K562 (cell line): ENCODE measurements at regions not wholly inside any gene's neighbourhood (a gene's known extent, or its start where the extent isn't known, plus 50 kb on each side); places are given as distances from the start of the nearest gene placed in this dataset.

ENCODE experiments used
- ATAC-seq: fragments of 200-7000 bp; cut with Tn5 transposase; 3 replicates; pipeline ENCODE4 v1.9.1; 2020; ENCODE audit warnings: moderate library complexity
- BruUV-seq: library from RNA; stranded (reverse); fragments of 400-500 nt; replicated peaks from 2 replicates; lab custom pipeline; 2021; lab: Mats Ljungman, UMichigan
- CTCF ChIA-PET: fragments of 300-600 bp; formaldehyde crosslinking; extraction: SDS; loops from one replicate; lab custom pipeline; 2021; ENCODE audit warnings: low intra/inter-chr PET ratio; lab: Yijun Ruan, JAX
- POLR2A ChIA-PET: fragments of 300-600, 350-650 bp; sonication (Branson Sonifier 250); formaldehyde crosslinking; extraction: SDS; loops from one replicate; lab custom pipeline; 2021; ENCODE audit warnings: antibody characterized with exemption, inconsistent platforms; lab: Yijun Ruan, JAX
- DNase-seq, 4 experiments: peaks; one replicate each; pipeline versions ENCODE4 v3.0.0 to v3.0.0-alpha.2; 2011 to 2018; ENCODE audit warnings: low spot score in 3 of 4, mixed read lengths in 3 of 4; ENCODE audit errors: extremely low read depth in 1 of 4
- FAIRE-seq: peaks from 2 replicates; lab custom pipeline; 2011; peaks lifted over from hg19 to GRCh38; lab: Jason Lieb, UNC
- H2AFZ ChIP-seq: 2 replicates; pipeline ENCODE4 v1.6.0; 2011; ENCODE audit warnings: low read depth, low read length, control low read depth, inconsistent platforms
- H3K27ac ChIP-seq: fragments of 200-600 bp; 3 replicates; pipeline ENCODE4 v1.8.0; 2011; ENCODE audit warnings: low read depth, mild to moderate bottlenecking, control low read depth, inconsistent platforms, low read length, moderate library complexity, mixed read lengths; ENCODE audit errors: extremely low read depth
- H3K27me3 ChIP-seq, 2 experiments: fragments of 300-600 bp in 1 of 2; 2 replicates in 1 of 2; 3 replicates in 1 of 2; pipeline versions ENCODE4 v1.6.0 to v1.8.0; 2011; ENCODE audit warnings: inconsistent platforms in 2 of 2, low read length in 2 of 2, mild to moderate bottlenecking in 1 of 2, mixed read lengths in 1 of 2, moderate library complexity in 1 of 2; ENCODE audit not compliant: control insufficient read depth in 2 of 2, insufficient read depth in 2 of 2
- H3K36me3 ChIP-seq: fragments of 300-600 bp; 3 replicates; pipeline ENCODE4 v1.8.0; 2011; ENCODE audit warnings: mild to moderate bottlenecking, low read length, inconsistent platforms; ENCODE audit not compliant: control insufficient read depth, insufficient read depth
- H3K4me1 ChIP-seq, 2 experiments: fragments of 200-600 bp in 1 of 2; replicated peaks in 1 of 2; 2 replicates in 1 of 2; 3 replicates in 1 of 2; pipeline versions ENCODE4 v1.5.1 to v1.8.0; 2011; ENCODE audit warnings: inconsistent platforms in 2 of 2, low read length in 2 of 2, mild to moderate bottlenecking in 1 of 2, mixed read lengths in 1 of 2, moderate library complexity in 1 of 2; ENCODE audit not compliant: control insufficient read depth in 2 of 2, insufficient read depth in 2 of 2
- H3K4me2 ChIP-seq: 2 replicates; pipeline ENCODE4 v1.6.1; 2011; ENCODE audit warnings: low read length, control low read depth, inconsistent platforms, mixed read lengths; ENCODE audit not compliant: insufficient read depth
- H3K4me3 ChIP-seq: fragments of 200-600 bp; sonication (generic), shearing (Covaris generic); 2 replicates; pipeline ENCODE4 v1.5.1; 2016; ENCODE audit warnings: control low read depth, inconsistent platforms
- H3K79me2 ChIP-seq: fragments of 200-600 bp; 3 replicates; pipeline ENCODE4 v1.8.0; 2011; ENCODE audit warnings: low read length, inconsistent platforms; ENCODE audit not compliant: control insufficient read depth, insufficient read depth
- H3K9ac ChIP-seq, 2 experiments: 2 replicates each; pipeline versions ENCODE4 v1.6.0 to v1.6.1; 2011; ENCODE audit warnings: low read depth in 2 of 2, low read length in 2 of 2, control low read depth in 1 of 2, inconsistent platforms in 1 of 2, mild to moderate bottlenecking in 1 of 2, mixed read lengths in 1 of 2; ENCODE audit not compliant: insufficient read depth in 1 of 2
- H3K9me1 ChIP-seq: one replicate; pipeline ENCODE4 v1.6.0; 2011; ENCODE audit warnings: inconsistent platforms, mild to moderate bottlenecking, low read length, moderate library complexity; ENCODE audit not compliant: control insufficient read depth, insufficient read depth
- H3K9me3 ChIP-seq: replicated peaks from 2 replicates; pipeline ENCODE4 v1.5.1; 2011; ENCODE audit warnings: low read depth, low read length, inconsistent platforms; ENCODE audit not compliant: control insufficient read depth, insufficient read depth
- H4K20me1 ChIP-seq: replicated peaks from 2 replicates; pipeline ENCODE4 v1.6.1; 2011; ENCODE audit warnings: low read length, inconsistent platforms, mixed read lengths; ENCODE audit not compliant: control insufficient read depth, insufficient read depth
- ATF4 ChIP-seq: fragments of 450-650 bp; formaldehyde crosslinking; IDR thresholded peaks from 2 replicates; pipeline ENCODE4 v1.4.0; 2022; ENCODE audit warnings: mild to moderate bottlenecking, moderate library complexity
- CEBPG ChIP-seq, 3 experiments: fragments of 200-800 bp in 1 of 3; sonication (Bioruptor generic) in 1 of 3; sonication (generic) in 1 of 3; formaldehyde crosslinking in 1 of 3; IDR thresholded peaks in 2 of 3; conservative IDR thresholded peaks in 1 of 3; 2 replicates each; pipeline versions ENCODE4 v1.6.1 to v1.8.0; 2016 to 2022; ENCODE audit warnings: missing compliant biosample characterization in 2 of 3, missing genetic modification characterization in 2 of 3, mild to moderate bottlenecking in 1 of 3, missing genetic modification reagents in 1 of 3
- ELK1 ChIP-seq: sonication (generic); formaldehyde crosslinking; IDR thresholded peaks from 2 replicates; pipeline ENCODE4 v1.8.1; 2022; ENCODE audit warnings: missing genetic modification reagents
- FOXJ2 ChIP-seq: fragments of 200-800 bp; sonication (Bioruptor generic); IDR thresholded peaks from 2 replicates; pipeline ENCODE4 v1.6.1; 2016; ENCODE audit warnings: missing genetic modification characterization, missing compliant biosample characterization
- IFI16 ChIP-seq: fragments of 250-450 bp; sonication (Bioruptor Pico); IDR thresholded peaks from 2 replicates; pipeline ENCODE4 v2.1.2; 2022; ENCODE audit warnings: mild to moderate bottlenecking, inconsistent platforms
- MAFF ChIP-seq: IDR thresholded peaks from 2 replicates; pipeline ENCODE4 v1.6.1; 2012; ENCODE audit warnings: low read length, improper control_type of control experiment
- NR4A1 ChIP-seq, 2 experiments: fragments of 250-450 bp in 1 of 2; fragments of 450-650 bp in 1 of 2; sonication (Bioruptor Pico) in 1 of 2; IDR thresholded peaks; 2 replicates each; pipeline versions ENCODE4 v1.4.0 to v1.6.1; 2016 to 2020; ENCODE audit warnings: mild to moderate bottlenecking in 2 of 2, missing compliant biosample characterization in 1 of 2, missing genetic modification characterization in 1 of 2, moderate library complexity in 1 of 2
- PML ChIP-seq: IDR thresholded peaks from 2 replicates; pipeline ENCODE4 v1.6.1; 2012; ENCODE audit warnings: low read length, inconsistent platforms
- RREB1 ChIP-seq: fragments of 250-450 bp; sonication (Bioruptor Pico); IDR thresholded peaks from 2 replicates; pipeline ENCODE4 v1.4.0; 2020
- SMARCA5 ChIP-seq: fragments of 450-650 bp; IDR thresholded peaks from 2 replicates; pipeline ENCODE4 v1.6.1; 2016
- THAP7 ChIP-seq: fragments of 250-450 bp; sonication (Bioruptor Pico); IDR thresholded peaks from 2 replicates; pipeline ENCODE4 v1.5.0; 2021
- ZNF143 ChIP-seq: sonication (generic); formaldehyde crosslinking; IDR thresholded peaks from 2 replicates; pipeline ENCODE4 v1.9.0; 2022; ENCODE audit warnings: mild to moderate bottlenecking, missing genetic modification reagents
- ZNF76 ChIP-seq: fragments of 250-450 bp; sonication (Bioruptor Pico); IDR thresholded peaks from 2 replicates; pipeline ENCODE4 v1.4.0; 2020; ENCODE audit warnings: mild to moderate bottlenecking, moderate library complexity, borderline replicate concordance
- ZNF79 ChIP-seq: fragments of 250-450 bp; sonication (Bioruptor Pico); IDR thresholded peaks from 2 replicates; pipeline ENCODE4 v1.4.0; 2020; ENCODE audit warnings: low read depth, mild to moderate bottlenecking, moderate library complexity
- WGBS: fragments of 100-300 bp; shearing (Covaris generic); methylation state at CpG from one replicate; pipeline ENCODE4 v1.1.6; 2016; ENCODE audit warnings: low coverage, mixed read lengths; ENCODE audit not compliant: insufficient coverage; ENCODE audit errors: missing lambda C conversion rate; 5-methylcytosine and 5-hydroxymethylcytosine counted together
- in situ Hi-C: fragments of 300-500 bp; cut with MboI; formaldehyde crosslinking; loops from 4 replicates; pipeline ENCODE4 v1.15.0; 2018; ENCODE audit warnings: inconsistent platforms, mixed read lengths
- intact Hi-C: fragments of 100-400 bp; cut with micrococcal nuclease; formaldehyde crosslinking; loops from 2 replicates; pipeline ENCODE4 v1.14.2; 2022

- TF ChIP-seq FOXJ2 (tag) (no peak), ZNF143 (no peak), THAP7 (CRISPR knock-in tag) (no peak), ZNF76 (CRISPR knock-in tag) (no peak), SMARCA5 (no peak), IFI16 (CRISPR knock-in tag) (no peak), NR4A1 (CRISPR knock-in tag; IDR thresholded peaks at IDR 0.05) (no peak), NR4A1 (tag; IDR thresholded peaks at IDR 0.05) (no peak), PML (no peak)
- TF ChIP-seq, all 486 proteins: peak for 0
These were observed 657.7 kb downstream of the TRAM1L1 start (continued) for GRCh38 chr4:116427666-116428065.

GRCh38 chr4:116413222-116413621, 672.2 kb downstream of the TRAM1L1 start:
- Histone ChIP-seq H3K9me3 (no peaks in the 10 kb centered on the region), H3K4me3 (no peak overlapping the region), H3K79me2 (no peaks in the 10 kb centered on the region), H3K9me1 (no peaks in the 10 kb centered on the region), H3K4me2 (no peak overlapping the region), H4K20me1 (no peaks in the 10 kb centered on the region), H3K36me3 (no peaks in the 10 kb centered on the region), H2AFZ (no peak overlapping the region), H3K4me1 (no peaks in the 10 kb centered on the region), H3K27me3 (no peaks in the 10 kb centered on the region)
- intact Hi-C loops: no loop called here
- DNase-seq (no peak), FAIRE-seq (no peak), ATAC-seq (no peak)
- ChIA-PET CTCF (no interaction called here), POLR2A (no interaction called here)
- WGBS: 0% methylated on average over 2 of the region's 2 CpGs
- no TSS peak for BruUV-seq
- in situ Hi-C loops: no loop called here
- peak; percentile 70 for TF ChIP-seq ATF4
- no peak for TF ChIP-seq RREB1 (CRISPR knock-in tag)
- TF ChIP-seq CEBPG (CRISPR knock-in tag; IDR thresholded peaks at IDR 0.05): no peak
- TF ChIP-seq CEBPG (tag; conservative IDR thresholded peaks at IDR 0.05 in 1 of 2, IDR thresholded peaks at IDR 0.05 in 1 of 2): peak; percentile 25 to 88; a peak in 3 of 4 replicates
- TF ChIP-seq MAFF: no peak
- no peak for TF ChIP-seq ZNF79 (CRISPR knock-in tag)
- TF ChIP-seq ELK1: no peak
- TF ChIP-seq, all 486 proteins: peak for 2
- Histone ChIP-seq H3K27ac (no peak overlapping the region), H3K9ac (no peak overlapping the region)
